DND-41 (cell line): ENCODE measurements at regions not wholly inside any gene's neighbourhood (a gene's known extent, or its start where the extent isn't known, plus 50 kb on each side); places are given as distances from the start of the nearest gene placed in this dataset.

Source experiments
- EZH2 ChIP-seq: IDR thresholded peaks from 3 replicates; pipeline ENCODE4 v1.6.1; 2012; ENCODE audit warnings: borderline replicate concordance, low read depth, mild to moderate bottlenecking, moderate library complexity, low read length, inconsistent platforms; ENCODE audit not compliant: severe bottlenecking
- TF ChIP-seq, protein P1 (sequence below): IDR thresholded peaks from 2 replicates; pipeline ENCODE4 v1.5.1; 2012; ENCODE audit warnings: borderline replicate concordance, low read length, moderate library complexity, mild to moderate bottlenecking; ENCODE audit not compliant: poor library complexity, severe bottlenecking; ENCODE audit errors: extremely low read depth

DNA sequence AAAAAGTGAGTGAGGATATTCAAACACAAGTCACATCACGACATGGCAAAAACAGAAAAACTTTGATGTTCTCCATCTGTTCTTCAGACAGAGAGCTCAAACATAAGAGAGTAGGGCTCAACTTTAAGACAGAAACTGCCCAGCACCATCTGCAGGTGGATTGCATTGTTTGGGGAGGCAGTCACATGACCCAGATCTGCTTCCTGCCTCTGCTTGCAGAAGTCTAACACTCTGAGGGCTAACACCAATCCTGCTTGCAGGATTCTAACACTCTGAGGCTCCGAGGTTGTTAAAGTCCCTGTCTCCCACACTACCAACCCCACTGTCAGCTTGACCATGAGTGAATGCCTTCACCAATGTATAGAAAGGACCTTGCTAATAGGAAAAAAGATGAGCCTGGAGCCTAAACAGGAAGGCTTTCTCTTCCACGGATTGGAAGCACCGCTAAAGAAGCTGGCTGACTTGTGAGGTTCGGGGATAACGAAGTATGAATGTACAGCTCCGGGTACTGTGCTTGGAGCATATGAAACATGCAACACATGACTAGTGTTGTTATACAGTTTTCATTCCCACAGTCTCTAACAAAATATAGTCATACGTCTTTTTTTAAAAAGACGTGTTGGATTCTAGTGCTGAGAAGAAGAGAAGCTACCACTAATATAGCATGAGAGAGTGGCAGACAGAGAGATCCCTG is 176.6 kb upstream of the CREB1 start:
- TF ChIP-seq EZH2: no peak
- TF ChIP-seq, protein P1, sequence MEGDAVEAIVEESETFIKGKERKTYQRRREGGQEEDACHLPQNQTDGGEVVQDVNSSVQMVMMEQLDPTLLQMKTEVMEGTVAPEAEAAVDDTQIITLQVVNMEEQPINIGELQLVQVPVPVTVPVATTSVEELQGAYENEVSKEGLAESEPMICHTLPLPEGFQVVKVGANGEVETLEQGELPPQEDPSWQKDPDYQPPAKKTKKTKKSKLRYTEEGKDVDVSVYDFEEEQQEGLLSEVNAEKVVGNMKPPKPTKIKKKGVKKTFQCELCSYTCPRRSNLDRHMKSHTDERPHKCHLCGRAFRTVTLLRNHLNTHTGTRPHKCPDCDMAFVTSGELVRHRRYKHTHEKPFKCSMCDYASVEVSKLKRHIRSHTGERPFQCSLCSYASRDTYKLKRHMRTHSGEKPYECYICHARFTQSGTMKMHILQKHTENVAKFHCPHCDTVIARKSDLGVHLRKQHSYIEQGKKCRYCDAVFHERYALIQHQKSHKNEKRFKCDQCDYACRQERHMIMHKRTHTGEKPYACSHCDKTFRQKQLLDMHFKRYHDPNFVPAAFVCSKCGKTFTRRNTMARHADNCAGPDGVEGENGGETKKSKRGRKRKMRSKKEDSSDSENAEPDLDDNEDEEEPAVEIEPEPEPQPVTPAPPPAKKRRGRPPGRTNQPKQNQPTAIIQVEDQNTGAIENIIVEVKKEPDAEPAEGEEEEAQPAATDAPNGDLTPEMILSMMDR: peak; percentile 36
